ENCODE measurements at regions not wholly inside any gene's neighbourhood (a gene's known extent, or its start where the extent isn't known, plus 50 kb on each side); places are given as distances from the start of the nearest gene placed in this dataset.

DNA sequence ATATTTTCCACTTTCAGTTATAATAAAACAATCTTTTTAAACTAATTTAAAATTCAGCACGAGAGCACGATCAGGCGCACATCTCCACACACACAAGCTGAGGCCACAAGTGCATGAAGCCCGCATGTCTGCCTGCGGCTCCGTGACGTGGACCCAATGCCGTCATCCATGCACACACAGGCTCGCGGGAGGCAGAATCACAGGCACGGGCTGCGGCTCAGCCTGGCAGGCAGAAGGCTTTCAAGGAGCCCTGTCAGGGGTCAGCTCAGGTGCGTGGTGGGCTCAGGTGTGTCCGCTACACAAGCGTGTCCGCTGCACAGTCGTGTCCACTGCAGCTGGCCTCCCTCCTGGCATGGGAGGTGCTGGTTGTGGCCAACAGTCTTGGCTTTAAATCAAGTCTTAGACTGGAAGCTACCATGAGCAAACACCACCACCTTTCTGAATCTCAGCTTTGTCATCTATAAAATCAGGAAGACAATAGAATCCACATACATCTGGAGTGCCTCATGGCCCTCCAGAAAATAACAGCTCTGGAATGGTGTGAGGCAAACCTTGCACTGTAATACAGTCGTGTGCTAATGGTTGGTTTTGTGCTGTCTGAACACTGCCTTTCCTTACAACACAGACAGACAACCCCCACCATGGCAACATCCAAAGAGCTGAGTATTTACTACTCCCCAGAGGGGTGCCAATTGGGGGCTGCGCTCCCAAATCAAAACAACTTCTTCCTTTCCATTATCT is 210.1 kb downstream of the NDUFA10 start:
- no peak for ATAC-seq
- TF ChIP-seq ISL1 (CRISPR knock-in tag; IDR thresholded peaks at IDR 0.05) (no peak), TCF4 (CRISPR knock-in tag; IDR thresholded peaks at IDR 0.05; ENCODE audit: borderline replicate concordance) (no peak), BACH2 (CRISPR knock-in tag; IDR thresholded peaks at IDR 0.05; ENCODE audit: borderline replicate concordance) (no peak)

DNA sequence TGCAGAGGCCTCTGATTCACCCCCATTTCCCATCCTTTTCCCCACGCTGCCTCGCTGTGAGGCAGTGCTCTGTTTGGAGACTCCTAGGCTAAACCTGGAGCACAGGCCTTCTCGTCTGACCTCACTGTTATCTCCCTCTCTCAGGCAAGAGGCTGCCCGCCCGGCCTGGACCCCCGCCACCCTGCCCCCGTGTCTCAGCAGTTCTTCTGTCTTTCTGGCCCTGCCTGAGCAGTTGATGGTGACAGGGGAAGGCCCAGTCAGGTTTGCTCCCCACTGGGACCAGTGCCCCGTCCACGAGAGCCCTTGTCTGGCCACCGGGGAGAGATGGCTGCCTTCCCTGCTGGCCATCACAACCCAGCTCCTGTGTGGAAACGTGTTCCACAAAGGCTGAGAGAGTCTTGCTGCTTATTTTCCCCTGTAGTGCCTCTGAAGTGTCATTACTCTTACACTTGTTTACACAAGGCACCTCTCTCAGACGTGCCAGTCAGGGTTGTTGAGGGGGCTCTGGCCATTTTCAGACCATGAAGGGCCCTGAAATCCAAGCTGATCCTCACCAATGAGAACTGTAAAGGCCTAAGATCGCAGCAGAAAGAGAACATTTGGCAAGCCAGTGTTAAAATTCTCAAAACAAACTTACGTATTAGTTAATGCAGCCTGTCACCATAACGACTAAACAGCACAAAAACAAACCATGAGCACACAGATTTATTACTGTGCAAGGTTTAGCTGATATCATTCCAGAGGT is 210.9 kb downstream of the NDUFA10 start:
- ATAC-seq: no peak
- TF ChIP-seq ZFP30 (CRISPR knock-in tag; IDR thresholded peaks at IDR 0.05): no peak
- TF ChIP-seq ZNF70 (CRISPR knock-in tag; IDR thresholded peaks at IDR 0.05): no peak
- no peak for TF ChIP-seq ZNF8 (CRISPR knock-in tag; IDR thresholded peaks at IDR 0.05)
- TF ChIP-seq, protein P1, sequence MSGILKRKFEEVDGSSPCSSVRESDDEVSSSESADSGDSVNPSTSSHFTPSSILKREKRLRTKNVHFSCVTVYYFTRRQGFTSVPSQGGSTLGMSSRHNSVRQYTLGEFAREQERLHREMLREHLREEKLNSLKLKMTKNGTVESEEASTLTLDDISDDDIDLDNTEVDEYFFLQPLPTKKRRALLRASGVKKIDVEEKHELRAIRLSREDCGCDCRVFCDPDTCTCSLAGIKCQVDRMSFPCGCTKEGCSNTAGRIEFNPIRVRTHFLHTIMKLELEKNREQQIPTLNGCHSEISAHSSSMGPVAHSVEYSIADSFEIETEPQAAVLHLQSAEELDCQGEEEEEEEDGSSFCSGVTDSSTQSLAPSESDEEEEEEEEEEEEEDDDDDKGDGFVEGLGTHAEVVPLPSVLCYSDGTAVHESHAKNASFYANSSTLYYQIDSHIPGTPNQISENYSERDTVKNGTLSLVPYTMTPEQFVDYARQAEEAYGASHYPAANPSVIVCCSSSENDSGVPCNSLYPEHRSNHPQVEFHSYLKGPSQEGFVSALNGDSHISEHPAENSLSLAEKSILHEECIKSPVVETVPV (CRISPR knock-in tag; IDR thresholded peaks at IDR 0.05): no peak
- no peak for TF ChIP-seq ARNTL (CRISPR knock-in tag; IDR thresholded peaks at IDR 0.05; ENCODE audit: borderline replicate concordance, low read depth)
- TF ChIP-seq TOX (CRISPR knock-in tag; IDR thresholded peaks at IDR 0.05; ENCODE audit: borderline replicate concordance): no peak
- TF ChIP-seq, protein P2, sequence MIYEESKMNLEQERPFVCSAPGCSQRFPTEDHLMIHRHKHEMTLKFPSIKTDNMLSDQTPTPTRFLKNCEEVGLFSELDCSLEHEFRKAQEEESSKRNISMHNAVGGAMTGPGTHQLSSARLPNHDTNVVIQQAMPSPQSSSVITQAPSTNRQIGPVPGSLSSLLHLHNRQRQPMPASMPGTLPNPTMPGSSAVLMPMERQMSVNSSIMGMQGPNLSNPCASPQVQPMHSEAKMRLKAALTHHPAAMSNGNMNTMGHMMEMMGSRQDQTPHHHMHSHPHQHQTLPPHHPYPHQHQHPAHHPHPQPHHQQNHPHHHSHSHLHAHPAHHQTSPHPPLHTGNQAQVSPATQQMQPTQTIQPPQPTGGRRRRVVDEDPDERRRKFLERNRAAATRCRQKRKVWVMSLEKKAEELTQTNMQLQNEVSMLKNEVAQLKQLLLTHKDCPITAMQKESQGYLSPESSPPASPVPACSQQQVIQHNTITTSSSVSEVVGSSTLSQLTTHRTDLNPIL (CRISPR knock-in tag; IDR thresholded peaks at IDR 0.05; ENCODE audit: low read depth): no peak
- TF ChIP-seq ISL1 (CRISPR knock-in tag; IDR thresholded peaks at IDR 0.05): no peak
- TF ChIP-seq, protein P3, sequence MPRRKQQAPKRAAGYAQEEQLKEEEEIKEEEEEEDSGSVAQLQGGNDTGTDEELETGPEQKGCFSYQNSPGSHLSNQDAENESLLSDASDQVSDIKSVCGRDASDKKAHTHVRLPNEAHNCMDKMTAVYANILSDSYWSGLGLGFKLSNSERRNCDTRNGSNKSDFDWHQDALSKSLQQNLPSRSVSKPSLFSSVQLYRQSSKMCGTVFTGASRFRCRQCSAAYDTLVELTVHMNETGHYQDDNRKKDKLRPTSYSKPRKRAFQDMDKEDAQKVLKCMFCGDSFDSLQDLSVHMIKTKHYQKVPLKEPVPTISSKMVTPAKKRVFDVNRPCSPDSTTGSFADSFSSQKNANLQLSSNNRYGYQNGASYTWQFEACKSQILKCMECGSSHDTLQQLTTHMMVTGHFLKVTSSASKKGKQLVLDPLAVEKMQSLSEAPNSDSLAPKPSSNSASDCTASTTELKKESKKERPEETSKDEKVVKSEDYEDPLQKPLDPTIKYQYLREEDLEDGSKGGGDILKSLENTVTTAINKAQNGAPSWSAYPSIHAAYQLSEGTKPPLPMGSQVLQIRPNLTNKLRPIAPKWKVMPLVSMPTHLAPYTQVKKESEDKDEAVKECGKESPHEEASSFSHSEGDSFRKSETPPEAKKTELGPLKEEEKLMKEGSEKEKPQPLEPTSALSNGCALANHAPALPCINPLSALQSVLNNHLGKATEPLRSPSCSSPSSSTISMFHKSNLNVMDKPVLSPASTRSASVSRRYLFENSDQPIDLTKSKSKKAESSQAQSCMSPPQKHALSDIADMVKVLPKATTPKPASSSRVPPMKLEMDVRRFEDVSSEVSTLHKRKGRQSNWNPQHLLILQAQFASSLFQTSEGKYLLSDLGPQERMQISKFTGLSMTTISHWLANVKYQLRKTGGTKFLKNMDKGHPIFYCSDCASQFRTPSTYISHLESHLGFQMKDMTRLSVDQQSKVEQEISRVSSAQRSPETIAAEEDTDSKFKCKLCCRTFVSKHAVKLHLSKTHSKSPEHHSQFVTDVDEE (CRISPR knock-in tag; IDR thresholded peaks at IDR 0.05): no peak
- no peak for TF ChIP-seq GLIS3 (CRISPR knock-in tag; IDR thresholded peaks at IDR 0.05)
- no peak for TF ChIP-seq PPARA (CRISPR knock-in tag; IDR thresholded peaks at IDR 0.05; ENCODE audit: borderline replicate concordance)

DNA sequence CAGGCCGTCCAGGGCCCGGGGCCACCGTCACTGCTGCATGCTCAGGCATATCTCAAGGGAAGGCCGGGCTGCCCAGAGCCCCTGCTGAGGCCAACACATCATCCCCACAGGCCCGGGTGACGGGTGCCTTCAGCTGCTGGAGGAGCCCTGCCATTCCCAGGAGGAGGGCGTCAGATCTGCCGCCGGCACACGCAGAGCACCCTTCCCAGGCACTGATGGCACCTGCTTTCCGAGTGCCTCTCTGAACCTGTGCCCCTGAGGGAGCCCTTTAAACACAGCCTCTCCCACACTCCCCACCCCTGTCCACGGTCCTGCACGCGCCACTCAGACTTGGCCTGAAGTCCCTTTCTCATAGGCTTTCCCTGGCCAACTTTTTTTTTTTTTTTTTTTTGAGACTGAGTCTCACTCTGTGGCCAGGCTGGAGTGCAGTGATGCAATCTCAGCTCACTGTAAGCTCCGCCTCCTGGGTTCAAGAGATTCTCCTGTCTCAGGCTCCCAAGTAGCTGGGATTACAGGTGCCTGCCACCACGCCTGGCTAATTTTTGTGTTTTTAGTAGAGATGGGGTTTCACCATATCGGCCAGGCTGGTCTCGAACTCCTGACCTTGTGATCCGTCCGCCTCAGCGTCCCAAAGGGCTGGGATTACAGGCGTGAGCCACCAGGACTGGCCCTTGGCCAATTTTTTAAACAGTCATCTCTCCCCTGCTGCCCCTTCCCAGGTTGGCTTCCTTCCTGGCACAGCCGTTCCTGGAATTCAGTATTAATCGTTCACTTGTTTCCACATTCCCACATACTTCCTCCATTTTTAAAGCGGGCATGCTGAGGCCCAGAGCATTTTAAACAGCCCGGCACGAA is 211.7 kb downstream of the NDUFA10 start:
- no peak for ATAC-seq
- no peak for TF ChIP-seq SNAI2 (CRISPR knock-in tag; IDR thresholded peaks at IDR 0.05)
- TF ChIP-seq ZNF565 (CRISPR knock-in tag; conservative IDR thresholded peaks at IDR 0.05; ENCODE audit: low read depth): no peak
- TF ChIP-seq TCF4 (CRISPR knock-in tag; IDR thresholded peaks at IDR 0.05; ENCODE audit: borderline replicate concordance): no peak
- no peak for TF ChIP-seq PPARA (CRISPR knock-in tag; IDR thresholded peaks at IDR 0.05; ENCODE audit: borderline replicate concordance)
- no peak for TF ChIP-seq CSDC2 (CRISPR knock-in tag; IDR thresholded peaks at IDR 0.05)
- no peak for TF ChIP-seq ZNF8 (CRISPR knock-in tag; IDR thresholded peaks at IDR 0.05)
- TF ChIP-seq TOX (CRISPR knock-in tag; IDR thresholded peaks at IDR 0.05; ENCODE audit: borderline replicate concordance): no peak
- TF ChIP-seq, protein P3 (CRISPR knock-in tag; IDR thresholded peaks at IDR 0.05): no peak
- TF ChIP-seq ZFP30 (CRISPR knock-in tag; IDR thresholded peaks at IDR 0.05): no peak
- TF ChIP-seq ARNTL (CRISPR knock-in tag; IDR thresholded peaks at IDR 0.05; ENCODE audit: borderline replicate concordance, low read depth): no peak
- TF ChIP-seq ESRRG (CRISPR knock-in tag; IDR thresholded peaks at IDR 0.05): no peak
- TF ChIP-seq, protein P4, sequence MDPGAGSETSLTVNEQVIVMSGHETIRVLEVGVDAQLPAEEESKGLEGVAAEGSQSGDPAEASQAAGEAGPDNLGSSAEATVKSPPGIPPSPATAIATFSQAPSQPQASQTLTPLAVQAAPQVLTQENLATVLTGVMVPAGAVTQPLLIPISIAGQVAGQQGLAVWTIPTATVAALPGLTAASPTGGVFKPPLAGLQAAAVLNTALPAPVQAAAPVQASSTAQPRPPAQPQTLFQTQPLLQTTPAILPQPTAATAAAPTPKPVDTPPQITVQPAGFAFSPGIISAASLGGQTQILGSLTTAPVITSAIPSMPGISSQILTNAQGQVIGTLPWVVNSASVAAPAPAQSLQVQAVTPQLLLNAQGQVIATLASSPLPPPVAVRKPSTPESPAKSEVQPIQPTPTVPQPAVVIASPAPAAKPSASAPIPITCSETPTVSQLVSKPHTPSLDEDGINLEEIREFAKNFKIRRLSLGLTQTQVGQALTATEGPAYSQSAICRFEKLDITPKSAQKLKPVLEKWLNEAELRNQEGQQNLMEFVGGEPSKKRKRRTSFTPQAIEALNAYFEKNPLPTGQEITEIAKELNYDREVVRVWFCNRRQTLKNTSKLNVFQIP (CRISPR knock-in tag; IDR thresholded peaks at IDR 0.05; ENCODE audit: borderline replicate concordance, low read depth): no peak
- no peak for TF ChIP-seq ZFP3 (CRISPR knock-in tag; IDR thresholded peaks at IDR 0.05)
- TF ChIP-seq GLIS3 (CRISPR knock-in tag; IDR thresholded peaks at IDR 0.05): no peak
- no peak for TF ChIP-seq BACH2 (CRISPR knock-in tag; IDR thresholded peaks at IDR 0.05; ENCODE audit: borderline replicate concordance)
- TF ChIP-seq, protein P5, sequence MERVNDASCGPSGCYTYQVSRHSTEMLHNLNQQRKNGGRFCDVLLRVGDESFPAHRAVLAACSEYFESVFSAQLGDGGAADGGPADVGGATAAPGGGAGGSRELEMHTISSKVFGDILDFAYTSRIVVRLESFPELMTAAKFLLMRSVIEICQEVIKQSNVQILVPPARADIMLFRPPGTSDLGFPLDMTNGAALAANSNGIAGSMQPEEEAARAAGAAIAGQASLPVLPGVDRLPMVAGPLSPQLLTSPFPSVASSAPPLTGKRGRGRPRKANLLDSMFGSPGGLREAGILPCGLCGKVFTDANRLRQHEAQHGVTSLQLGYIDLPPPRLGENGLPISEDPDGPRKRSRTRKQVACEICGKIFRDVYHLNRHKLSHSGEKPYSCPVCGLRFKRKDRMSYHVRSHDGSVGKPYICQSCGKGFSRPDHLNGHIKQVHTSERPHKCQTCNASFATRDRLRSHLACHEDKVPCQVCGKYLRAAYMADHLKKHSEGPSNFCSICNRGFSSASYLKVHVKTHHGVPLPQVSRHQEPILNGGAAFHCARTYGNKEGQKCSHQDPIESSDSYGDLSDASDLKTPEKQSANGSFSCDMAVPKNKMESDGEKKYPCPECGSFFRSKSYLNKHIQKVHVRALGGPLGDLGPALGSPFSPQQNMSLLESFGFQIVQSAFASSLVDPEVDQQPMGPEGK (CRISPR knock-in tag; IDR thresholded peaks at IDR 0.05; ENCODE audit: borderline replicate concordance): no peak
- TF ChIP-seq RARB (CRISPR knock-in tag; IDR thresholded peaks at IDR 0.05): no peak
